NCI-H748 (cell line): ENCODE measurements at regions not wholly inside any gene's neighbourhood (a gene's known extent, or its start where the extent isn't known, plus 50 kb on each side); places are given as distances from the start of the nearest gene placed in this dataset.

Source experiments
- DNase-seq: peaks from one replicate; lab custom pipeline; 2025; ENCODE audit not compliant: unreplicated experiment; lab: John Stamatoyannopoulos, UW

- no peak for DNase-seq
Observed at GRCh38 chr2:75772908-75773630, 62.4 kb upstream of the GCFC2 start.

- no peak for DNase-seq
Observed at GRCh38 chr2:75765798-75766197, 55.1 kb upstream of the GCFC2 start.

- no peak for DNase-seq
Observed at GRCh38 chr2:75764611-75765010, 53.9 kb upstream of the GCFC2 start.
